ENCODE measurements at regions not wholly inside any gene's neighbourhood (a gene's known extent, or its start where the extent isn't known, plus 50 kb on each side); places are given as distances from the start of the nearest gene placed in this dataset.

DNA sequence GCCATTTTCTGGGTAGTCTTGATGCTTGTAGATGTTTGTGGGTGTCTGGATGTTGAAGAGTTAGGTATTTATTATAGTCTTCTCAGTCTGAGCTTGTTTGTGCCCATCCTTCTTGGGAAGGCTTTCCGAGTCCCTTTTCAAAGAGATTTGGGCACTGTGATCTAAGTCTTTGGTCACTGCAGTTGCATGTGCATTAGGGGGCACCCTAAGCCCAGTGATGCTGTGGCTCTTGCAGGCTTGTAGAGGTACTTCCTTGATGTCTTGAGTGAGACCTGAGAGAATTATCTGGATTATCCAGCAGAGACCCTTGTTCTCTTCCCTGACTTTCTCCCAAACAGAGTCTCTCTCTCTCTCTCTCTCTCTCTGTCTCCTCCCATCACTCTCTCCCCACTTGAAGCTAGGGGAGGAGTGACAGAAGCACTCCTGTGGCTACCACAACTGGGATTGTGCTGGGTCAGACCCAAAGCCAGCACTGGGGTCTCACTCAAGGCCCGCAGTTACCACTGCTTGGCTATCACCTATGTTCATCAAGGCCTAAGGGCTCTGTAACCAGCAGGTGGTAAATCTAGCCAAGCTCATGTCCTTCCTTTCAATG, 68.5 kb downstream of the TMCO5A start:
- Mint-ChIP-seq H3K36me3 (no peaks in the 10 kb centered on the region), H3K27me3 (ENCODE audit: low read depth in 3 of 3) (peaks cover 1 to 4% (median 2%) of the 10 kb centered on the region in 3 donors), H3K4me1 (peaks cover 15% of the 10 kb centered on the region), H3K4me3 (no peak overlapping the region), H3K27ac (peak overlapping the region in 1 of 7 donors; percentile 81), H3K9me3 (peaks cover 0 to 8% (median 6%) of the 10 kb centered on the region in 7 donors)
- Histone ChIP-seq H3K9me3 (replicated peaks in 1 of 2; ENCODE audit: control insufficient read depth in 1 of 2, insufficient read depth in 1 of 2, low read length in 2 of 2) (no peaks in the 10 kb centered on the region), H3K79me2 (ENCODE audit: insufficient read depth, low read length) (no peaks in the 10 kb centered on the region), H3K36me3 (replicated peaks in 1 of 2; ENCODE audit: control insufficient read depth in 1 of 2, insufficient read depth in 2 of 2, low read length in 2 of 2) (no peaks in the 10 kb centered on the region), H3K9ac (ENCODE audit: insufficient read depth, low read length, poor library complexity, severe bottlenecking) (no peak overlapping the region), H3K27me3 (ENCODE audit: control insufficient read depth in 2 of 2, insufficient read depth in 2 of 2, low read length in 2 of 2) (no peaks in the 10 kb centered on the region), H2AFZ (ENCODE audit: insufficient read depth, low read depth, low read length, poor library complexity, severe bottlenecking) (peak overlapping the region; percentile 45), H3K4me2 (replicated peaks; ENCODE audit: extremely low read depth, low read length, poor library complexity, severe bottlenecking) (no peak overlapping the region), H3K4me3 (replicated peaks in 1 of 3; ENCODE audit: low read depth in 2 of 3, low read length in 3 of 3) (no peak overlapping the region), H3K27ac (ENCODE audit: low read depth in 1 of 2, low read length in 2 of 2) (no peak overlapping the region), H3K4me1 (ENCODE audit: control insufficient read depth in 1 of 2, insufficient read depth in 2 of 2, low read length in 2 of 2) (peaks cover 11 to 21% of the 10 kb centered on the region in 2 donors), H4K20me1 (ENCODE audit: insufficient read depth, low read length) (no peaks in the 10 kb centered on the region)
- DNase-seq: peak; percentile 49 to 78 (median 65)
- intact Hi-C loops (cut with micrococcal nuclease): loop anchor here in 1 of 2 donors (10.0 kb wide), 1 partner anchor 252 kb away; the partner anchor contains the start of gene SPRED1
- TF ChIP-seq, protein P1, sequence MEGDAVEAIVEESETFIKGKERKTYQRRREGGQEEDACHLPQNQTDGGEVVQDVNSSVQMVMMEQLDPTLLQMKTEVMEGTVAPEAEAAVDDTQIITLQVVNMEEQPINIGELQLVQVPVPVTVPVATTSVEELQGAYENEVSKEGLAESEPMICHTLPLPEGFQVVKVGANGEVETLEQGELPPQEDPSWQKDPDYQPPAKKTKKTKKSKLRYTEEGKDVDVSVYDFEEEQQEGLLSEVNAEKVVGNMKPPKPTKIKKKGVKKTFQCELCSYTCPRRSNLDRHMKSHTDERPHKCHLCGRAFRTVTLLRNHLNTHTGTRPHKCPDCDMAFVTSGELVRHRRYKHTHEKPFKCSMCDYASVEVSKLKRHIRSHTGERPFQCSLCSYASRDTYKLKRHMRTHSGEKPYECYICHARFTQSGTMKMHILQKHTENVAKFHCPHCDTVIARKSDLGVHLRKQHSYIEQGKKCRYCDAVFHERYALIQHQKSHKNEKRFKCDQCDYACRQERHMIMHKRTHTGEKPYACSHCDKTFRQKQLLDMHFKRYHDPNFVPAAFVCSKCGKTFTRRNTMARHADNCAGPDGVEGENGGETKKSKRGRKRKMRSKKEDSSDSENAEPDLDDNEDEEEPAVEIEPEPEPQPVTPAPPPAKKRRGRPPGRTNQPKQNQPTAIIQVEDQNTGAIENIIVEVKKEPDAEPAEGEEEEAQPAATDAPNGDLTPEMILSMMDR (IDR thresholded peaks at IDR 0.05): peak; percentile 83
- 82% methylated on average over 2 of the region's 2 CpGs for WGBS (ENCODE audit: insufficient coverage)

DNA sequence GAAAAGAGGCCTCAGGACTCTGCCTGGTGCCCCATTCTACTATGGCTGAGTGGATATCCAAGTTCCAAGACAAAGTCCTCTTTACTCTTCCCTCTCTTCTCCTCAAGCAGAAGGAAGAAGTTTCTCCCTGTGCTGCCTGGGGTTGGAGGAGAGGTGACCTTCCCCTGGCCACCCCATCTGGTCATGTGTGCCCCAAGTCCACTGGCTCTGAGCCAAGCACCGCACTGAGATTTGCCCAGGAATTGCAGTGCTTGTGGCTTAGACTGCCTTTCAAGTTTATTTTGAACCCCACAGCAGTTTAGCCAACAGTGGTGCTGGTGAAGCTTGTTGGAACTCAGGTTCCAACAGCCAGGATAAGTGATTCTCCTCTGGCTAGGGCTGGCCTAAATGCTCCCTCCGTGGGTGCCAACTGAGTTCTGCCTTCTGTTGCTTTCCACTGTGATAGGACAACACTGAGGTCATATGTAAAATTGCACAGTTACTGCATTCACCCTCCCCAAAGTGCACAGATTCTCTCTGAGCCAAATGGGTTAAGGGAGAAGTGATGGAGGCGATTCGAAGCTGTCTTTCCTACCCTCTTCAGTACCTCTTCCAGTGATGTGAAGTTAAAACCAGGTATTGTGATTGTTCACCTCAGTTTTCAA, 69.9 kb downstream of the TMCO5A start:
- H3K4me3 Mint-ChIP-seq: no peak overlapping the region
- TF ChIP-seq, protein P1 (IDR thresholded peaks at IDR 0.05): no peak

More for the DNA sequence above, 69.9 kb downstream of the TMCO5A start:
- H3K4me3 ChIP-seq (replicated peaks in 1 of 3; ENCODE audit: low read depth in 2 of 3, low read length in 3 of 3): no peak overlapping the region
- no peak overlapping the region for H3K4me2 ChIP-seq (replicated peaks; ENCODE audit: extremely low read depth, low read length, poor library complexity, severe bottlenecking)
- 71% methylated on average over 1 of the region's 4 CpGs for WGBS (ENCODE audit: insufficient coverage)
- peaks cover 0 to 6% (median 3%) of the 10 kb centered on the region in 7 donors for H3K9me3 Mint-ChIP-seq
- no peaks in the 10 kb centered on the region for H3K36me3 ChIP-seq (replicated peaks in 1 of 2; ENCODE audit: control insufficient read depth in 1 of 2, insufficient read depth in 2 of 2, low read length in 2 of 2)
- peak overlapping the region; percentile 58 for H2AFZ ChIP-seq (ENCODE audit: insufficient read depth, low read depth, low read length, poor library complexity, severe bottlenecking)
- no peaks in the 10 kb centered on the region for H3K27me3 ChIP-seq (ENCODE audit: control insufficient read depth in 2 of 2, insufficient read depth in 2 of 2, low read length in 2 of 2)
- peaks cover 0 to 4% (median 1%) of the 10 kb centered on the region in 3 donors for H3K27me3 Mint-ChIP-seq (ENCODE audit: low read depth in 3 of 3)
- H3K4me1 ChIP-seq (ENCODE audit: control insufficient read depth in 1 of 2, insufficient read depth in 2 of 2, low read length in 2 of 2): peaks cover 11 to 21% of the 10 kb centered on the region in 2 donors
- H3K9me3 ChIP-seq (replicated peaks in 1 of 2; ENCODE audit: control insufficient read depth in 1 of 2, insufficient read depth in 1 of 2, low read length in 2 of 2): no peaks in the 10 kb centered on the region
- no peak overlapping the region for H3K27ac ChIP-seq (ENCODE audit: low read depth in 1 of 2, low read length in 2 of 2)
- H3K79me2 ChIP-seq (ENCODE audit: insufficient read depth, low read length): no peaks in the 10 kb centered on the region
- H3K9ac ChIP-seq (ENCODE audit: insufficient read depth, low read length, poor library complexity, severe bottlenecking): no peak overlapping the region
- H4K20me1 ChIP-seq (ENCODE audit: insufficient read depth, low read length): no peaks in the 10 kb centered on the region
- intact Hi-C loops (cut with micrococcal nuclease): loop anchor here (2.0 to 10.0 kb wide), 2 partner anchors 250 to 350 kb away; partner anchors contain the start of gene SPRED1 (in 1 of the 2)
- H3K4me1 Mint-ChIP-seq: peaks cover 15% of the 10 kb centered on the region
- no peaks in the 10 kb centered on the region for H3K36me3 Mint-ChIP-seq
- DNase-seq: no peak
- H3K27ac Mint-ChIP-seq: peak overlapping the region in 3 of 7 donors; percentile 57 to 65 (median 60)

Data from CD14-positive monocyte (primary cell).